HCT116 (cell line): ENCODE measurements at regions not wholly inside any gene's neighbourhood (a gene's known extent, or its start where the extent isn't known, plus 50 kb on each side); places are given as distances from the start of the nearest gene placed in this dataset.

Source experiments
- ATAC-seq: fragments of 200-7000 bp; cut with Tn5 transposase; 2 replicates; pipeline ENCODE4 v1.9.1; 2020; ENCODE audit warnings: mild to moderate bottlenecking, moderate library complexity
- BruUV-seq: library from RNA; stranded (reverse); fragments of 400-500 nt; replicated peaks from 2 replicates; lab custom pipeline; 2021; lab: Mats Ljungman, UMichigan
- CTCF ChIA-PET: fragments of 300-600 bp; sonication (Branson Sonifier 250); formaldehyde crosslinking; loops from one replicate; lab custom pipeline; 2021; ENCODE audit warnings: antibody characterized with exemption; lab: Charles Lee
- POLR2A ChIA-PET: fragments of 300-600, 350-600 bp; sonication (Branson Sonifier 250); formaldehyde crosslinking; loops from one replicate; lab custom pipeline; 2021; ENCODE audit warnings: antibody characterized with exemption; lab: Charles Lee
- RAD21 ChIA-PET, 2 experiments: fragments of 300-600 bp; sonication (Branson Sonifier 250); formaldehyde crosslinking; loops; one replicate each; lab custom pipeline; 2023; ENCODE audit warnings: low total read pairs in 2 of 2; ENCODE audit not compliant: uncharacterized antibody in 2 of 2, unreplicated experiment in 2 of 2, low non-redundant PET in 1 of 2; lab: Charles Lee
- DNase-seq: peaks from one replicate; pipeline ENCODE4 v3.0.0-alpha.2; 2010; ENCODE audit warnings: low read depth, low spot score
- H2AFZ ChIP-seq: fragments of 200-600 bp; shearing (Covaris generic), sonication (generic); 2 replicates; pipeline ENCODE4 v1.6.1; 2017; ENCODE audit warnings: low read depth, mixed run types, mixed read lengths, antibody characterized with exemption, low read length; ENCODE audit not compliant: poor library complexity, severe bottlenecking
- H3K27ac ChIP-seq: 2 replicates; pipeline ENCODE4 v1.5.1; 2012; ENCODE audit warnings: low read depth, low read length
- H3K27me3 ChIP-seq: fragments of 200-600 bp; sonication (generic); 2 replicates; pipeline ENCODE4 v1.6.1; 2016; ENCODE audit warnings: mixed run types, low read length, mixed read lengths; ENCODE audit not compliant: insufficient read depth
- H3K36me3 ChIP-seq, 2 experiments: fragments of 200-500 bp in 1 of 2; fragments of 200-600 bp in 1 of 2; sonication (Bioruptor generic) in 1 of 2; sonication (generic) in 1 of 2; 2 replicates each; pipeline versions ENCODE4 v1.5.1 to v1.6.1; 2014 to 2016; ENCODE audit warnings: low read length in 2 of 2, inconsistent platforms in 1 of 2, mixed read lengths in 1 of 2, mixed run types in 1 of 2; ENCODE audit not compliant: insufficient read depth in 2 of 2, control insufficient read depth in 1 of 2
- H3K4me1 ChIP-seq, 2 experiments: fragments of 200-600 bp in 1 of 2; sonication (generic) in 1 of 2; 2 replicates each; pipeline versions ENCODE4 v1.5.1 to v1.6.1; 2012 to 2017; ENCODE audit warnings: low read length in 2 of 2, inconsistent platforms in 1 of 2, mild to moderate bottlenecking in 1 of 2, mixed read lengths in 1 of 2, mixed run types in 1 of 2, moderate library complexity in 1 of 2; ENCODE audit not compliant: insufficient read depth in 2 of 2, control insufficient read depth in 1 of 2
- H3K4me2 ChIP-seq: fragments of 200-600 bp; sonication (generic); 2 replicates; pipeline ENCODE4 v1.6.1; 2017; ENCODE audit warnings: mixed run types, low read length, mixed read lengths
- H3K4me3 ChIP-seq, 2 experiments: fragments of 200-600 bp in 1 of 2; sonication (generic) in 1 of 2; replicated peaks in 1 of 2; 2 replicates each; pipeline ENCODE4 v1.5.1; 2011 to 2016; ENCODE audit warnings: low read length in 2 of 2, control low read depth in 1 of 2, low read depth in 1 of 2, mild to moderate bottlenecking in 1 of 2, mixed read lengths in 1 of 2, mixed run types in 1 of 2
- H3K79me2 ChIP-seq: fragments of 200-600 bp; sonication (generic); 2 replicates; pipeline ENCODE4 v1.6.1; 2017; ENCODE audit warnings: mild to moderate bottlenecking, mixed run types, low read length, moderate library complexity, mixed read lengths; ENCODE audit not compliant: insufficient read depth
- H3K9ac ChIP-seq: fragments of 200-600 bp; sonication (generic); 2 replicates; pipeline ENCODE4 v1.6.1; 2016; ENCODE audit warnings: low read length, mixed read lengths
- H3K9me2 ChIP-seq: fragments of 200-600 bp; sonication (generic), shearing (Covaris generic); 2 replicates; pipeline ENCODE4 v1.6.1; 2017; ENCODE audit warnings: mixed run types, mild to moderate bottlenecking, moderate library complexity; ENCODE audit not compliant: insufficient read depth
- H3K9me3 ChIP-seq, 2 experiments: fragments of 200-500 bp in 1 of 2; fragments of 200-600 bp in 1 of 2; sonication (Bioruptor generic) in 1 of 2; sonication (generic) in 1 of 2; 2 replicates each; pipeline ENCODE4 v1.6.1; 2014 to 2017; ENCODE audit warnings: low read length in 2 of 2, mixed read lengths in 2 of 2, inconsistent platforms in 1 of 2, low read depth in 1 of 2, mild to moderate bottlenecking in 1 of 2, mixed run types in 1 of 2, moderate library complexity in 1 of 2; ENCODE audit not compliant: control insufficient read depth in 1 of 2, insufficient read depth in 1 of 2
- H4K20me1 ChIP-seq: fragments of 200-600 bp; sonication (generic), shearing (Covaris generic); 2 replicates; pipeline ENCODE4 v1.6.1; 2017; ENCODE audit warnings: mixed run types, mild to moderate bottlenecking, moderate library complexity; ENCODE audit not compliant: insufficient read depth
- ATF3 ChIP-seq: IDR thresholded peaks from 2 replicates; pipeline ENCODE4 v1.6.1; 2012
- CBX3 ChIP-seq: IDR thresholded peaks from 2 replicates; pipeline ENCODE4 v1.6.1; 2012; ENCODE audit warnings: low read depth
- CTCF ChIP-seq, 3 experiments: fragments of 200-600 bp in 1 of 3; sonication (generic) in 1 of 3; IDR thresholded peaks in 2 of 3; conservative IDR thresholded peaks in 1 of 3; 2 replicates each; pipeline ENCODE4 v1.5.1; 2012 to 2017; ENCODE audit warnings: low read depth in 2 of 3, low read length in 2 of 3, antibody characterized with exemption in 1 of 3, borderline replicate concordance in 1 of 3, control low read depth in 1 of 3, mild to moderate bottlenecking in 1 of 3, mixed read lengths in 1 of 3, mixed run types in 1 of 3, moderate library complexity in 1 of 3; ENCODE audit not compliant: insufficient read depth in 1 of 3
- EGR1 ChIP-seq: IDR thresholded peaks from 2 replicates; pipeline ENCODE4 v1.6.1; 2012; ENCODE audit warnings: low read depth
- ELF1 ChIP-seq: IDR thresholded peaks from 2 replicates; pipeline ENCODE4 v1.6.1; 2012; ENCODE audit warnings: low read depth, borderline replicate concordance
- EZH2 ChIP-seq: fragments of 200-600 bp; sonication (generic); IDR thresholded peaks from 2 replicates; pipeline ENCODE4 v1.6.1; 2017; ENCODE audit warnings: antibody characterized with exemption, mixed run types
- EZH2phosphoT487 ChIP-seq: fragments of 200-600 bp; IDR thresholded peaks from 2 replicates; pipeline ENCODE4 v1.6.1; 2018; ENCODE audit warnings: antibody characterized with exemption, borderline replicate concordance
- JUND ChIP-seq: IDR thresholded peaks from 2 replicates; pipeline ENCODE4 v1.6.1; 2012
- MAX ChIP-seq: IDR thresholded peaks from 2 replicates; pipeline ENCODE4 v1.6.1; 2012
- POLR2A ChIP-seq: IDR thresholded peaks from 2 replicates; pipeline ENCODE4 v1.7.0; 2011; ENCODE audit warnings: borderline replicate concordance; ENCODE audit not compliant: insufficient read depth, insufficient read length; ENCODE audit errors: extremely low read depth
- POLR2AphosphoS5 ChIP-seq: IDR thresholded peaks from 2 replicates; pipeline ENCODE4 v1.6.1; 2011; ENCODE audit warnings: mild to moderate bottlenecking, low read depth, low read length, moderate library complexity
- RAD21 ChIP-seq: IDR thresholded peaks from 2 replicates; pipeline ENCODE4 v1.6.1; 2012; ENCODE audit warnings: low read depth, mild to moderate bottlenecking
- SIN3A ChIP-seq: IDR thresholded peaks from 2 replicates; pipeline ENCODE4 v1.6.1; 2012; ENCODE audit warnings: low read depth
- SP1 ChIP-seq: IDR thresholded peaks from 2 replicates; pipeline ENCODE4 v1.6.1; 2012; ENCODE audit warnings: low read depth
- SRF ChIP-seq: IDR thresholded peaks from 2 replicates; pipeline ENCODE4 v1.6.1; 2012; ENCODE audit warnings: low read depth
- TCF7L2 ChIP-seq: IDR thresholded peaks from 2 replicates; pipeline ENCODE4 v1.7.0; 2011; ENCODE audit warnings: borderline replicate concordance, inconsistent platforms; ENCODE audit not compliant: insufficient read depth, insufficient read length; ENCODE audit errors: extremely low read depth
- YY1 ChIP-seq: IDR thresholded peaks from 2 replicates; pipeline ENCODE4 v1.6.1; 2011; ENCODE audit warnings: low read length, low read depth, moderate library complexity, mild to moderate bottlenecking; ENCODE audit not compliant: insufficient replicate concordance; ENCODE audit errors: extremely low read depth
- ZNF274 ChIP-seq: fragments of 200-500 bp; sonication (Bioruptor generic); IDR thresholded peaks from 2 replicates; pipeline ENCODE4 v1.6.1; 2014; ENCODE audit warnings: mild to moderate bottlenecking, low read depth, low read length, inconsistent platforms
- intact Hi-C: fragments of 100-400 bp; cut with micrococcal nuclease; formaldehyde crosslinking; loops from 2 replicates; pipeline ENCODE4 v1.10.0; 2022

DNA sequence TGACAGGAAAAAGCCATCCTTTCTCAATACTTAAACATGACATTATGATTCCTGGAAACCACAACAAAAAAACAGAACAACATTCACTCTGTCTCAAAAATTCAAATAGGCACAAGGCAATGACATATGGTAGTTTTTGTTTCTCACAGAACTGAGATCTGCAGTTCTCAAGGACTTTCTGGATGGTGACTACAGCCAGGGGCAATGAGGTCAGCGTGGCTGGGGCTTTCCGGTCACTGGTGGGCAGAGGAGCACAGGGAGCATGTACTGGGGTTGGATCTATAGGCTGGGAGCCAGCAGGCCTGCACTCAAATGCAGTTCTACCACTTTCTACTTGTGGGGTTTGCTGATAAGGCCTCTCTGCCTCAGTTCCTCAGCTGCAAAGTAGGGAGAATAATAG is 72.0 kb downstream of the CTAGE1 start:
- H3K4me1 ChIP-seq, result peaks cover 29 to 45% of the 10 kb centered on the region in 2 experiments
- RAD21 ChIA-PET, result no interaction called here
- TF ChIP-seq EZH2phosphoT487 (no peak), YY1 (no peak), CBX3 (no peak), ELF1 (no peak), POLR2AphosphoS5 (no peak), JUND (no peak), SIN3A (no peak), CTCF (IDR thresholded peaks at IDR 0.05 in 2 of 3, conservative IDR thresholded peaks at IDR 0.05 in 1 of 3; ENCODE audit: borderline replicate concordance in 1 of 3, insufficient read depth in 1 of 3, low read depth in 2 of 3, low read length in 2 of 3) (no peak), RAD21 (no peak), SRF (no peak), ZNF274 (no peak), TCF7L2 (no peak), EZH2 (no peak), MAX (no peak), POLR2A (no peak), SP1 (no peak), EGR1 (no peak), ATF3 (no peak)
- TF ChIP-seq, all 23 proteins: peak for 0
- no peak for DNase-seq
- intact Hi-C loops, result no loop called here
- Histone ChIP-seq H2AFZ (no peak overlapping the region), H3K9me3 (no peaks in the 10 kb centered on the region), H3K9me2 (no peaks in the 10 kb centered on the region), H3K4me3 (no peak overlapping the region), H3K36me3 (no peaks in the 10 kb centered on the region), H3K9ac (no peak overlapping the region), H3K27me3 (no peaks in the 10 kb centered on the region), H4K20me1 (no peaks in the 10 kb centered on the region), H3K79me2 (no peaks in the 10 kb centered on the region), H3K27ac (no peak overlapping the region), H3K4me2 (no peak overlapping the region)
- no peak for ATAC-seq
- BruUV-seq, result no TSS peak
- ChIA-PET POLR2A (no interaction called here), CTCF (no interaction called here)
